ENCODE measurements at regions not wholly inside any gene's neighbourhood (a gene's known extent, or its start where the extent isn't known, plus 50 kb on each side); places are given as distances from the start of the nearest gene placed in this dataset.

DNA sequence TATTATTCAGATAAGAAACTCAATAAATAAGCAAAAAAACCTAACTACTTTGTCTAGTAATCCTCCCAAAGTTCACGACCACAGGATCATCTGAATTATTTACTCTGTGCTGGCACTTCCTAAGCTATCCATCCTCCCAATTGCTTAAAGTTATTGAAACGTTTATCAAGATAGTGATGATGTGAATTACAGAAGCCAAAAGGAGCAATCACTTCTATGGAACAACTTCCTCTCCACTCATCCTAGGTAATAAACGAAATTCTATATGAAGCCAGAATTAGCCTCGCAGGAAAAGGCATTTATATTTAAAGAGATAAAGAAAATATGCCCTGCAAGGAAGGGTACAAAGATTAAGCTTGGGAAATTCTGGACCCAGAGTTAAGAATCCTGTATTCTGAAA lies 475.4 kb downstream of the NLGN4X start:
- TF ChIP-seq, protein P1, sequence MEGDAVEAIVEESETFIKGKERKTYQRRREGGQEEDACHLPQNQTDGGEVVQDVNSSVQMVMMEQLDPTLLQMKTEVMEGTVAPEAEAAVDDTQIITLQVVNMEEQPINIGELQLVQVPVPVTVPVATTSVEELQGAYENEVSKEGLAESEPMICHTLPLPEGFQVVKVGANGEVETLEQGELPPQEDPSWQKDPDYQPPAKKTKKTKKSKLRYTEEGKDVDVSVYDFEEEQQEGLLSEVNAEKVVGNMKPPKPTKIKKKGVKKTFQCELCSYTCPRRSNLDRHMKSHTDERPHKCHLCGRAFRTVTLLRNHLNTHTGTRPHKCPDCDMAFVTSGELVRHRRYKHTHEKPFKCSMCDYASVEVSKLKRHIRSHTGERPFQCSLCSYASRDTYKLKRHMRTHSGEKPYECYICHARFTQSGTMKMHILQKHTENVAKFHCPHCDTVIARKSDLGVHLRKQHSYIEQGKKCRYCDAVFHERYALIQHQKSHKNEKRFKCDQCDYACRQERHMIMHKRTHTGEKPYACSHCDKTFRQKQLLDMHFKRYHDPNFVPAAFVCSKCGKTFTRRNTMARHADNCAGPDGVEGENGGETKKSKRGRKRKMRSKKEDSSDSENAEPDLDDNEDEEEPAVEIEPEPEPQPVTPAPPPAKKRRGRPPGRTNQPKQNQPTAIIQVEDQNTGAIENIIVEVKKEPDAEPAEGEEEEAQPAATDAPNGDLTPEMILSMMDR (IDR thresholded peaks at IDR 0.05; ENCODE audit: low read depth, low read length, poor library complexity, severe bottlenecking), result no peak
- TF ChIP-seq EZH2phosphoT487 (IDR thresholded peaks at IDR 0.05; ENCODE audit: borderline replicate concordance, low read length), result no peak

Data from DOHH2 (cell line).